GM23338 (cell line): ENCODE measurements at regions not wholly inside any gene's neighbourhood (a gene's known extent, or its start where the extent isn't known, plus 50 kb on each side); places are given as distances from the start of the nearest gene placed in this dataset.

ENCODE experiments used
- ATAC-seq: fragments of 200-7000 bp; cut with Tn5 transposase; 3 replicates; pipeline ENCODE4 v1.9.1; 2020
- DNase-seq: peaks from one replicate; pipeline ENCODE4 v3.0.0-alpha.2; 2015; ENCODE audit warnings: low spot score
- H2AFZ ChIP-seq: fragments of 200-600 bp; sonication (generic); 2 replicates; pipeline ENCODE4 v1.8.0; 2016; ENCODE audit warnings: antibody characterized with exemption, mild to moderate bottlenecking, moderate library complexity
- H3F3A ChIP-seq: fragments of 200-600 bp; sonication (generic); replicated peaks from 2 replicates; pipeline ENCODE4 v1.8.0; 2017; ENCODE audit warnings: antibody characterized with exemption, mixed run types, low read depth
- H3K27ac ChIP-seq: fragments of 200-600 bp; sonication (generic); 2 replicates; pipeline ENCODE4 v1.6.1; 2016; ENCODE audit warnings: low read depth
- H3K27me3 ChIP-seq: fragments of 200-600 bp; sonication (generic); 2 replicates; pipeline ENCODE4 v1.8.0; 2016; ENCODE audit warnings: mild to moderate bottlenecking, mixed run types, moderate library complexity; ENCODE audit not compliant: insufficient read depth
- H3K36me3 ChIP-seq: fragments of 200-600 bp; sonication (generic); 2 replicates; pipeline ENCODE4 v1.8.0; 2016; ENCODE audit warnings: mild to moderate bottlenecking; ENCODE audit not compliant: insufficient read depth
- H3K4me1 ChIP-seq: fragments of 200-600 bp; sonication (generic); 2 replicates; pipeline ENCODE4 v1.8.0; 2016; ENCODE audit warnings: mild to moderate bottlenecking, moderate library complexity; ENCODE audit not compliant: insufficient read depth
- H3K4me2 ChIP-seq: fragments of 200-600 bp; sonication (generic); 2 replicates; pipeline ENCODE4 v1.7.1; 2017; ENCODE audit warnings: mixed run types
- H3K4me3 ChIP-seq: fragments of 200-600 bp; sonication (generic); 2 replicates; pipeline ENCODE4 v1.6.1; 2016; ENCODE audit warnings: mixed run types
- H3K79me2 ChIP-seq: fragments of 200-600 bp; sonication (generic); replicated peaks from 2 replicates; pipeline ENCODE4 v1.8.0; 2017; ENCODE audit warnings: mild to moderate bottlenecking; ENCODE audit not compliant: insufficient read depth
- H3K9me2 ChIP-seq: fragments of 200-600 bp; sonication (generic); 2 replicates; pipeline ENCODE4 v1.8.0; 2017; ENCODE audit not compliant: insufficient read depth
- H4K20me1 ChIP-seq: fragments of 200-600 bp; sonication (generic); replicated peaks from 2 replicates; pipeline ENCODE4 v1.8.0; 2017; ENCODE audit warnings: mild to moderate bottlenecking; ENCODE audit not compliant: insufficient read depth
- H3K27ac Mint-ChIP-seq: 2 replicates; pipeline ENCODE4 v1.8.0; 2020; ENCODE audit warnings: inconsistent platforms, mild to moderate bottlenecking, moderate library complexity, mixed read lengths
- H3K27me3 Mint-ChIP-seq: 3 replicates; pipeline ENCODE4 v1.8.0; 2022; ENCODE audit warnings: low read depth, mild to moderate bottlenecking, moderate library complexity, mixed read lengths, inconsistent platforms; ENCODE audit not compliant: insufficient read depth, poor library complexity
- H3K36me3 Mint-ChIP-seq: 3 replicates; pipeline ENCODE4 v1.8.0; 2021; ENCODE audit warnings: low read depth, mild to moderate bottlenecking, inconsistent platforms, moderate library complexity, mixed read lengths
- H3K4me1 Mint-ChIP-seq: 3 replicates; pipeline ENCODE4 v1.8.0; 2020; ENCODE audit warnings: mild to moderate bottlenecking, inconsistent platforms, mixed read lengths
- H3K4me3 Mint-ChIP-seq: 3 replicates; pipeline ENCODE4 v1.8.0; 2021; ENCODE audit warnings: moderate library complexity, mild to moderate bottlenecking, inconsistent platforms, mixed read lengths
- H3K9me3 Mint-ChIP-seq: 3 replicates; pipeline ENCODE4 v1.8.0; 2020; ENCODE audit warnings: moderate library complexity, mild to moderate bottlenecking, inconsistent platforms, mixed read lengths
- CREB1 ChIP-seq: fragments of 250-450 bp; sonication (Bioruptor Pico); IDR thresholded peaks from 2 replicates; pipeline ENCODE4 v1.5.0; 2020; ENCODE audit warnings: low read depth, mild to moderate bottlenecking, moderate library complexity
- CTCF ChIP-seq, 2 experiments: fragments of 200-600 bp in 1 of 2; sonication (generic) in 1 of 2; conservative IDR thresholded peaks; 2 replicates each; pipeline versions ENCODE4 v1.5.1 to v1.6.1; 2016 to 2017; ENCODE audit warnings: antibody characterized with exemption in 2 of 2, low read depth in 2 of 2, mild to moderate bottlenecking in 2 of 2, moderate library complexity in 1 of 2
- ETS1 ChIP-seq: IDR thresholded peaks from 2 replicates; pipeline ENCODE4 v1.6.1; 2016; ENCODE audit warnings: antibody characterized with exemption
- JUNB ChIP-seq: IDR thresholded peaks from one replicate; pipeline ENCODE4 v1.6.1; 2016; ENCODE audit warnings: antibody characterized with exemption; ENCODE audit not compliant: unreplicated experiment
- NANOG ChIP-seq: IDR thresholded peaks from 2 replicates; pipeline ENCODE4 v1.6.1; 2016; ENCODE audit warnings: antibody characterized with exemption, borderline replicate concordance
- ZNF331 ChIP-seq: fragments of 250-450 bp; sonication (Bioruptor Pico); IDR thresholded peaks from 2 replicates; pipeline ENCODE4 v1.5.0; 2020; ENCODE audit warnings: low read depth, mild to moderate bottlenecking, moderate library complexity

GRCh38 chr6:168171673-168172353 is 92.8 kb upstream of the FRMD1 start:
- H3K4me2 ChIP-seq: peak overlapping the region; percentile 12
- 0 out of 3 replicates have a peak overlapping the region, but pooled peaks have one; percentile 2 for H3K4me3 Mint-ChIP-seq
- H3K9me3 Mint-ChIP-seq: peaks cover 20% of the 10 kb centered on the region
- H3K9me2 ChIP-seq: no peaks in the 10 kb centered on the region
- H4K20me1 ChIP-seq: no peaks in the 10 kb centered on the region
- H3K4me1 Mint-ChIP-seq: peaks cover 51% of the 10 kb centered on the region
- peaks cover 28% of the 10 kb centered on the region for H3K4me1 ChIP-seq
- H3F3A ChIP-seq: no peaks in the 10 kb centered on the region
- peak overlapping the region; percentile 84 for H3K27ac Mint-ChIP-seq
- TF ChIP-seq NANOG: peak; percentile 75
- TF ChIP-seq ZNF331 (CRISPR knock-in tag): no peak
- H3K4me3 ChIP-seq: no peak overlapping the region
- peak; percentile 81 for DNase-seq
- H3K27ac ChIP-seq: peak overlapping the region; percentile 65
- H2AFZ ChIP-seq: no peak overlapping the region
- H3K79me2 ChIP-seq: no peaks in the 10 kb centered on the region
- H3K27me3 Mint-ChIP-seq: peaks cover 23% of the 10 kb centered on the region
- H3K36me3 Mint-ChIP-seq: peaks cover 28% of the 10 kb centered on the region
- no peaks in the 10 kb centered on the region for H3K27me3 ChIP-seq
- ATAC-seq: peak; percentile 84
- no peaks in the 10 kb centered on the region for H3K36me3 ChIP-seq

DNA sequence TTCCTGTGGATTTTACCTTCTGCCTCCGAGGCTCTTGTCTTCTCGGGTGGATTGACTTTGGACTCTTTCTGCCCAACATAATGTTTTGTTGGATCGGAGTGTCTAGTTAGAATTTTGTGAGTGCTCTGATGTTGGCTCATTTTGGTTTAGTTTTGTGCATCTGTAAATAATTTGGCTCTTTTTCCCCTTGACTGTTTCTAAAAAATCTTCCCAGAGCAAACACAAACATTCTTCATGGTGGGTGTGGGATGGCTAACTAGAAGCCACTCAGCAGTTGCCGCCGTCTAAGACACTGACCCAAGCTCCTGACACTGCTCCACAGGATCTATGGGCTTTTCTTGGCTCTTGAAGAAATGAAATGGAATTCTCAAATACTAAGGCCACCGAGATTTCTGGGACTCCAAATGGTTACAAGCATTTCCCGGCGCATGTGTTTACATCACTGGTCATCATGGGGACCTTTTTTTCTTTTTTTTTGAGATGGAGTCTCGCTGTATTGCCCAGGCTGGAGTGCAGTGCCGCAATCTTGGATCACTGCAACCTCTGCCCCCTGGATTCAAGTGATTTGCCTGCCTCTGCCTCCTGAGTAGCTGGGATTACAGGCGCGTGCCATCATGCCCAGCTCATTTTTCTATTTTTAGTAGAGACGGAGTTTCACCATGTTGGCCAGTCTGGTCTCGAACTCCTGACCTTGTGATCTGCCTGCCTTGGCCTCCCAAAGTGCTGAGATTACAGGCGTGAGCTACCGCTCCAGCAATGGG is 92.0 kb upstream of the FRMD1 start:
- H4K20me1 ChIP-seq: no peaks in the 10 kb centered on the region
- H3K27me3 Mint-ChIP-seq: peaks cover 23% of the 10 kb centered on the region
- TF ChIP-seq ZNF331 (CRISPR knock-in tag) (no peak), JUNB (no peak)
- no peak for DNase-seq
- no peak overlapping the region for H3K4me3 Mint-ChIP-seq
- no peak overlapping the region for H3K4me2 ChIP-seq
- H3K27me3 ChIP-seq: no peaks in the 10 kb centered on the region
- H2AFZ ChIP-seq: no peak overlapping the region
- peaks cover 20% of the 10 kb centered on the region for H3K9me3 Mint-ChIP-seq
- peaks cover 28% of the 10 kb centered on the region for H3K4me1 ChIP-seq
- H3F3A ChIP-seq: no peaks in the 10 kb centered on the region
- no peaks in the 10 kb centered on the region for H3K79me2 ChIP-seq
- H3K36me3 Mint-ChIP-seq: peaks cover 28% of the 10 kb centered on the region
- no peaks in the 10 kb centered on the region for H3K36me3 ChIP-seq
- peaks cover 51% of the 10 kb centered on the region for H3K4me1 Mint-ChIP-seq
- H3K9me2 ChIP-seq: no peaks in the 10 kb centered on the region
- peak overlapping the region; percentile 84 for H3K27ac Mint-ChIP-seq
- ATAC-seq: no peak
- no peak overlapping the region for H3K4me3 ChIP-seq
- H3K27ac ChIP-seq: peak overlapping the region; percentile 65

- Histone ChIP-seq H3K9me2 (no peaks in the 10 kb centered on the region), H2AFZ (no peak overlapping the region), H3F3A (no peaks in the 10 kb centered on the region), H3K27ac (no peak overlapping the region), H3K27me3 (no peaks in the 10 kb centered on the region), H3K36me3 (no peaks in the 10 kb centered on the region), H3K79me2 (no peaks in the 10 kb centered on the region), H3K4me2 (no peak overlapping the region), H4K20me1 (no peaks in the 10 kb centered on the region), H3K4me3 (no peak overlapping the region), H3K4me1 (peaks cover 27% of the 10 kb centered on the region)
- Mint-ChIP-seq H3K4me3 (no peak overlapping the region), H3K36me3 (peaks cover 28% of the 10 kb centered on the region), H3K27ac (0 out of 2 replicates have a peak overlapping the region, but pooled peaks have one; percentile 54), H3K27me3 (peaks cover 23% of the 10 kb centered on the region), H3K9me3 (peaks cover 20% of the 10 kb centered on the region), H3K4me1 (peaks cover 43% of the 10 kb centered on the region)
- no peak for DNase-seq
- no peak for ATAC-seq
- TF ChIP-seq CREB1 (CRISPR knock-in tag): no peak
- TF ChIP-seq ETS1: no peak
- TF ChIP-seq CTCF (conservative IDR thresholded peaks at IDR 0.05; ENCODE audit: low read depth in 2 of 2): no peak
These were observed 90.6 kb upstream of the FRMD1 start for GRCh38 chr6:168169624-168170023.
